ENCODE measurements at regions not wholly inside any gene's neighbourhood (a gene's known extent, or its start where the extent isn't known, plus 50 kb on each side); places are given as distances from the start of the nearest gene placed in this dataset.

GRCh38 chr2:176453784-176454183 lies 184.5 kb downstream of the MTX2 start:
- no TSS peak for BruUV-seq (replicated peaks)
- CTCF ChIA-PET = interaction anchor here (2.0 kb wide), 1 partner anchor 8 kb away, joined by 11 read pairs; no protein-coding TSS in a partner anchor

GRCh38 chr2:176454893-176455815 lies 185.9 kb downstream of the MTX2 start:
- H3K4me3 ChIP-seq (ENCODE audit: low read depth in 2 of 2, low read length in 2 of 2) = no peak overlapping the region
- ChIA-PET POLR2A (interaction anchor here (0.6 kb wide), 1 partner anchor 202 kb away, joined by 5 read pairs; no protein-coding TSS in a partner anchor), CTCF (interaction anchor here (0.5 to 2.6 kb wide), 15 partner anchors 9 to 1006 kb away, joined by 3 to 37 read pairs (median 5); no protein-coding TSS in a partner anchor)
- intact Hi-C loops (cut with micrococcal nuclease; ENCODE audit: unreplicated experiment) = loop anchor here (1.0 to 10.0 kb wide), 4 partner anchors 99 to 314 kb away; partner anchors contain the start of gene MTX2
- BruUV-seq (replicated peaks) = no TSS peak
- H3K4me1 ChIP-seq (ENCODE audit: control insufficient read depth, insufficient read depth, low read length) = no peaks in the 10 kb centered on the region
- in situ Hi-C loops (cut with HindIII; ENCODE audit: low pct_unique_long_range_greater_than_20kb, low sequenced_read_pairs) = no loop called here
- no peaks in the 10 kb centered on the region for H3K36me3 ChIP-seq (ENCODE audit: control insufficient read depth, insufficient read depth, low read length)
- no peak overlapping the region for H3K27ac ChIP-seq (ENCODE audit: low read length)
- H3K9me3 ChIP-seq (ENCODE audit: control insufficient read depth, insufficient read depth, low read depth, low read length) = no peaks in the 10 kb centered on the region
- H3K27me3 ChIP-seq (ENCODE audit: control insufficient read depth, insufficient read depth, low read length) = no peaks in the 10 kb centered on the region
- ATAC-seq = peak; percentile 82
- TF ChIP-seq, protein P1, sequence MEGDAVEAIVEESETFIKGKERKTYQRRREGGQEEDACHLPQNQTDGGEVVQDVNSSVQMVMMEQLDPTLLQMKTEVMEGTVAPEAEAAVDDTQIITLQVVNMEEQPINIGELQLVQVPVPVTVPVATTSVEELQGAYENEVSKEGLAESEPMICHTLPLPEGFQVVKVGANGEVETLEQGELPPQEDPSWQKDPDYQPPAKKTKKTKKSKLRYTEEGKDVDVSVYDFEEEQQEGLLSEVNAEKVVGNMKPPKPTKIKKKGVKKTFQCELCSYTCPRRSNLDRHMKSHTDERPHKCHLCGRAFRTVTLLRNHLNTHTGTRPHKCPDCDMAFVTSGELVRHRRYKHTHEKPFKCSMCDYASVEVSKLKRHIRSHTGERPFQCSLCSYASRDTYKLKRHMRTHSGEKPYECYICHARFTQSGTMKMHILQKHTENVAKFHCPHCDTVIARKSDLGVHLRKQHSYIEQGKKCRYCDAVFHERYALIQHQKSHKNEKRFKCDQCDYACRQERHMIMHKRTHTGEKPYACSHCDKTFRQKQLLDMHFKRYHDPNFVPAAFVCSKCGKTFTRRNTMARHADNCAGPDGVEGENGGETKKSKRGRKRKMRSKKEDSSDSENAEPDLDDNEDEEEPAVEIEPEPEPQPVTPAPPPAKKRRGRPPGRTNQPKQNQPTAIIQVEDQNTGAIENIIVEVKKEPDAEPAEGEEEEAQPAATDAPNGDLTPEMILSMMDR (IDR thresholded peaks at IDR 0.05) = peak; percentile 91
- TF ChIP-seq POLR2AphosphoS5 (IDR thresholded peaks at IDR 0.05; ENCODE audit: low read depth, low read length) = no peak
- DNase-seq (ENCODE audit: low read depth, low spot score) = peak; percentile 55

More at GRCh38 chr2:176453784-176454183, 184.5 kb downstream of the MTX2 start:
- intact Hi-C loops (cut with micrococcal nuclease; ENCODE audit: unreplicated experiment) (loop anchor here (1.0 to 10.0 kb wide), 3 partner anchors 101 to 313 kb away; partner anchors contain the start of gene MTX2), in situ Hi-C loops (cut with HindIII; ENCODE audit: low pct_unique_long_range_greater_than_20kb, low sequenced_read_pairs) (no loop called here)
- POLR2A ChIA-PET = no interaction called here
- no peaks in the 10 kb centered on the region for H3K36me3 ChIP-seq (ENCODE audit: control insufficient read depth, insufficient read depth, low read length)
- no peak for DNase-seq (ENCODE audit: low read depth, low spot score)
- no peak overlapping the region for H3K27ac ChIP-seq (ENCODE audit: low read length)
- H3K9me3 ChIP-seq (ENCODE audit: control insufficient read depth, insufficient read depth, low read depth, low read length) = no peaks in the 10 kb centered on the region
- no peaks in the 10 kb centered on the region for H3K27me3 ChIP-seq (ENCODE audit: control insufficient read depth, insufficient read depth, low read length)
- ATAC-seq = no peak
- no peak overlapping the region for H3K4me3 ChIP-seq (ENCODE audit: low read depth in 2 of 2, low read length in 2 of 2)
- H3K4me1 ChIP-seq (ENCODE audit: control insufficient read depth, insufficient read depth, low read length) = no peaks in the 10 kb centered on the region
- TF ChIP-seq TCF7L2 (IDR thresholded peaks at IDR 0.05; ENCODE audit: low read depth, low read length) = no peak
- TF ChIP-seq, protein P1 (IDR thresholded peaks at IDR 0.05) = no peak
- no peak for TF ChIP-seq POLR2AphosphoS5 (IDR thresholded peaks at IDR 0.05; ENCODE audit: low read depth, low read length)
- TF ChIP-seq, protein P2, sequence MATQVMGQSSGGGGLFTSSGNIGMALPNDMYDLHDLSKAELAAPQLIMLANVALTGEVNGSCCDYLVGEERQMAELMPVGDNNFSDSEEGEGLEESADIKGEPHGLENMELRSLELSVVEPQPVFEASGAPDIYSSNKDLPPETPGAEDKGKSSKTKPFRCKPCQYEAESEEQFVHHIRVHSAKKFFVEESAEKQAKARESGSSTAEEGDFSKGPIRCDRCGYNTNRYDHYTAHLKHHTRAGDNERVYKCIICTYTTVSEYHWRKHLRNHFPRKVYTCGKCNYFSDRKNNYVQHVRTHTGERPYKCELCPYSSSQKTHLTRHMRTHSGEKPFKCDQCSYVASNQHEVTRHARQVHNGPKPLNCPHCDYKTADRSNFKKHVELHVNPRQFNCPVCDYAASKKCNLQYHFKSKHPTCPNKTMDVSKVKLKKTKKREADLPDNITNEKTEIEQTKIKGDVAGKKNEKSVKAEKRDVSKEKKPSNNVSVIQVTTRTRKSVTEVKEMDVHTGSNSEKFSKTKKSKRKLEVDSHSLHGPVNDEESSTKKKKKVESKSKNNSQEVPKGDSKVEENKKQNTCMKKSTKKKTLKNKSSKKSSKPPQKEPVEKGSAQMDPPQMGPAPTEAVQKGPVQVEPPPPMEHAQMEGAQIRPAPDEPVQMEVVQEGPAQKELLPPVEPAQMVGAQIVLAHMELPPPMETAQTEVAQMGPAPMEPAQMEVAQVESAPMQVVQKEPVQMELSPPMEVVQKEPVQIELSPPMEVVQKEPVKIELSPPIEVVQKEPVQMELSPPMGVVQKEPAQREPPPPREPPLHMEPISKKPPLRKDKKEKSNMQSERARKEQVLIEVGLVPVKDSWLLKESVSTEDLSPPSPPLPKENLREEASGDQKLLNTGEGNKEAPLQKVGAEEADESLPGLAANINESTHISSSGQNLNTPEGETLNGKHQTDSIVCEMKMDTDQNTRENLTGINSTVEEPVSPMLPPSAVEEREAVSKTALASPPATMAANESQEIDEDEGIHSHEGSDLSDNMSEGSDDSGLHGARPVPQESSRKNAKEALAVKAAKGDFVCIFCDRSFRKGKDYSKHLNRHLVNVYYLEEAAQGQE (IDR thresholded peaks at IDR 0.05; ENCODE audit: insufficient read depth in 1 of 2, low read depth in 2 of 2, low read length in 1 of 2) = no peak
- no peak for TF ChIP-seq SIN3A (IDR thresholded peaks at IDR 0.05; ENCODE audit: borderline replicate concordance, insufficient read depth, low read depth, low read length)
